ENCODE measurements at regions not wholly inside any gene's neighbourhood (a gene's known extent, or its start where the extent isn't known, plus 50 kb on each side); places are given as distances from the start of the nearest gene placed in this dataset.

- DNase-seq: no peak
Observed at GRCh38 chr6:43915208-43915869, 145.3 kb downstream of the VEGFA start.

GRCh38 chr6:43914272-43915147 lies 144.5 kb downstream of the VEGFA start:
- peak; percentile 61 for DNase-seq

- no peak for DNase-seq
Observed at GRCh38 chr6:43913375-43914271, 143.6 kb downstream of the VEGFA start.

GRCh38 chr6:43912598-43913371 lies 142.8 kb downstream of the VEGFA start:
- DNase-seq: no peak

- no peak for DNase-seq
Observed at GRCh38 chr6:43912116-43912577, 142.1 kb downstream of the VEGFA start.

GRCh38 chr6:43911354-43912115 lies 141.5 kb downstream of the VEGFA start:
- no peak for DNase-seq

- no peak for DNase-seq
Observed at GRCh38 chr6:43910638-43911353, 140.8 kb downstream of the VEGFA start.

- DNase-seq: no peak
Observed at GRCh38 chr6:43910149-43910637, 140.2 kb downstream of the VEGFA start.

- DNase-seq: no peak
Observed at GRCh38 chr6:43909474-43910148, 139.6 kb downstream of the VEGFA start.

GRCh38 chr6:43907789-43908472 lies 137.9 kb downstream of the VEGFA start:
- DNase-seq: no peak

GRCh38 chr6:43907312-43907711 lies 137.3 kb downstream of the VEGFA start:
- DNase-seq: no peak

GRCh38 chr6:43904311-43905123 lies 134.5 kb downstream of the VEGFA start:
- no peak for DNase-seq

- no peak for DNase-seq
Observed at GRCh38 chr6:43903739-43904290, 133.8 kb downstream of the VEGFA start.

GRCh38 chr6:43901733-43902230 lies 131.8 kb downstream of the VEGFA start:
- DNase-seq: no peak

GRCh38 chr6:43900916-43901732 lies 131.1 kb downstream of the VEGFA start:
- DNase-seq: peak; percentile 91

- peak; percentile 72 for DNase-seq
Observed at GRCh38 chr6:43900560-43900915, 130.5 kb downstream of the VEGFA start.

- no peak for DNase-seq
Observed at GRCh38 chr6:43899830-43900229, 129.8 kb downstream of the VEGFA start.
